ENCODE measurements at regions not wholly inside any gene's neighbourhood (a gene's known extent, or its start where the extent isn't known, plus 50 kb on each side); places are given as distances from the start of the nearest gene placed in this dataset.
"Not testable (repeated sequence)": the region's sequence is repeated elsewhere in the genome, so short reads cannot be mapped to it uniquely, and the experiment has no call there.

DNA sequence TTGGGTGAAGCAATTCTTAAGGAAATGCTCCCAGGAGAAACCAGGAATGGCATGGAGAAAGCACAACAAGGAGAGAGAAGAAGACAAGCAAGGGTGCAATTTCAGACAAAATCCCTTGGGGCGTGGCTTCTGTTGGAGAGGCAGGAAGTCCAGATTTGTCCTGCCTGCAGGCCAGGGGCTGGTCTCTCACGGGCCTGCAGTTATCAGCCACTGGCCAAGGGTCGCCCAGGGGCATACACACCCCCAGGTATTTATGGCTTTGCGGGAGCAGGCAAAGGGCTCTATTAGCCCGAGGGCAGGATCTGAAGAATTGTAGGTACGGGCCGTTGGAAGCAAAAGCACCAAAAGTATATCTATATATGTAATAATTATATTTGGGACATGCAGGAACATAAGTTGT is 87.7 kb downstream of the IYD start:
- DNase-seq (ENCODE audit: low spot score): no peak

DNA sequence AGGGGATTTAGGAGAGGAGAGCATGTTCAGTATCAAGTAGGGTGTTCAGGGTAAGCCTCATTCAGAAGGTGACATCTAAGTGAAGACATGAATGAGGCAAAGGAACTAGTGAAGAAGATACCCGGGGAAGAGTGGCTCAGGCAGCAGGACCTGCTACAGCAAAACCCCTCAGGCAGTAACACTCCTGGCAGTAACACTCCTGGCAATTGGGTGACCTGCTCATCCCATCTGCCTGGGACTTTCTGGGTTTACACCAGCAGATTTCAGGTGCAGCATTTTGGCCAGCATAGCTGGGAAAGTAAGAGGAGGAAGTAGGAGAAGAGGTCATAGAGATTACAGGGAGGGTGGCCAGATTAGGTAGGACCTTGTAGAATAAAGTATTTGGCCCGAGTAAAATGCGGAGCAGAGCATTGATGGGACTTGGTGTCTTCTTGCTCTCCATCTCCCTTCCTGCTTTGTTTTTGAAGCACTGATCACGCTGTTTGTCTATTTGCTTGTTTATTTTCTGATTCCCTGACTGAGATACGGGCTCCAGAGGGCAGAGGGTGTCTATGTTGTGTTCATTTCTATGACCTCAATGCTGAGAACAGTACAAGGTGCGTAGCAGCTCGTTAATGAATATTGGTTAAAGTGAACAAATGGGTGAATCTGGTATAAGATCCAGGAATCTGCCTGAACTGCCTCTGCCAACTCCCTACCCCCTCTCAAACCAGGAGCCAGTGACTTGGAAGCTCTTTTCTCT is 88.3 kb downstream of the IYD start:
- DNase-seq (ENCODE audit: low spot score): no peak

DNA sequence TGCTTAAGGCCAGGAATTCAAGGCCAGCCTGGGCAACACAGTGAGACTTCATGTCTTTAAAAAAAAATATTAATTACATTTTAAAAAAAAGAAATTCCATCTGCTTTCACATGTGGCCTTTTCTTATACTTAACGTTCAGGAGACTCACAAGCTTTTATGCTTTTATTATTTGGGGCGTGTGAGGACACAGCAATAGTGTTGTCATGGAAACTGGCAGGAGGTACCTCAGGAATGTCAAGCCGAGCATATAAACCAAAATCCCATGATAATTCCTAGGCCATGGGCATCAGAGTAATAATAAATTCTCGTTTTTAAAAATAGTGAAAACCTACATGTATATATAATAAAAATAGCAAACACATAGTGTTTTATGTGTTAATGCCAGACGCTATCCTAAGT is 89.8 kb downstream of the IYD start:
- no peak for DNase-seq (ENCODE audit: low spot score)

DNA sequence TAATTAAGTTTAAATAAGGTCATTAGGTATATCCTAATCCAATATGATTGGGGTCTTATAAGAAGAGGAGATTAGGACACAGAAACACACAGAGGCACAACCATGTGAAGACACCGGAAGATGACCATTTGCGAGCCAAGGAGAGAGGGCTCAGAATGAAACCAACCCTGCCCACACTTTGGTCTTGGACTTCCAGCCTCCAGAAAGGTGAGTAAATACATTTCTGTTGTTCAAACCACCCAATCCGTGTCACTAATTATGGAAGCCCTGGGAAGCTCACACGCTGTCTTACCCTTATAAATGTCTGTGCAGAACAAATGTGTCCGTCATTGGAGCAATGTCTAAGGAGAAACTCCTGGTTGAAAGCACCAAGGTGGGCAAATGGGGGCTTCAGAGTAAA is 95.0 kb downstream of the IYD start:
- no peak for DNase-seq (ENCODE audit: low spot score)

DNA sequence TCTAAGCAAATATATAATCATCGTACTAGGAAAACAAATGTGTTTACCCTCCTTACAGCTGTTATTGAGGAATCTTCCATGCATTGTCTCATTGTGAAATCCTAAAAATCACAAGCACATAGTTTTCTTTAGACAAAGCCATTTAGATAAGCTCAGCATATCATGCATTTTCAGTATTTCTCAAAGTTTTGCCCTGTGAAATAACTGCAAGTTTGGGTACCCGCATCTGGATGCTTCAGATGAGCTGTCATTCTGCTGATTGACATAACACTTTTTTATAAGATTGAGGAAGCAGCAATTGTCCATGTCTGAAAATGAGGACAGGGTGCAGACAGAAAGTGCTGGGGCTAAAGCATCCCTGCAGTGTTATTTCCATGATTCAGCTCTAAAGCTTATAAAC is 96.2 kb downstream of the IYD start:
- DNase-seq (ENCODE audit: low spot score): no peak

DNA sequence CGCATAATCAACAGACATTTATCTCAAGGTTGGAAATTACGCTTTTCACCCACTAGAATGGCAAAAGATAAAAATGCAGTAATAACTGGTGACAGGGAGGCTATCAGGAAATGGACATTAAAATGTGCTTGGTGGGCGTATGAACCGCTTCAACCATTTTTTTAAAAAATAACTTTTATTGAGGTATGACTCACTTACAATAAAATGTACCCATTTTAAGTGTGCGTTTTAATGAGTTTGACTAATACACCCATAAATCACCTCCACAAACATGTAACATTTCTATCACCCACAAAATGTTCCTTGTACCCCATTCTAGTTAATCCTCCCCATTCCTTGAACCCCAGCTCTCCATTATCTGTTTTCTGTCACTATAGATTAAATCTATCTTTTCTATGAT is 96.8 kb downstream of the IYD start:
- no peak for DNase-seq (ENCODE audit: low spot score)

DNA sequence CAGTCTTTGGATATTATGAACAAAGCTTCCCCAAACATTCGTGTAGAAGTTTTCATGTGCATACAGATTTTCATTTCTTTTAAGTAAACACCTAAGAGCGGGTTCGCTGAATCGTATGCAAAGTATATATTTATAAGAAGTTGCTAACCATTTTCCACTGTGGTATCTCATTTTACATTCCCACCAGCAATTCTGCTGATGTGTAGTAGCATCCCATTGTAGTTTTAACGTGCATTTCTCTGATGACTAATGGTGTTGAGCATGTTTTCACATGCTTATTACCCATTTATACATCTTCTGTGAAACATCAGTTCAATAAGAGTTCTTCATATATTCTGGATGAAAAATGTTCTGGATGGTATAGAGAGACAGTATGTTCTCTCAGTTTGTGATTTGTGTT is 97.4 kb downstream of the IYD start:
- no peak for DNase-seq (ENCODE audit: low spot score)

DNA sequence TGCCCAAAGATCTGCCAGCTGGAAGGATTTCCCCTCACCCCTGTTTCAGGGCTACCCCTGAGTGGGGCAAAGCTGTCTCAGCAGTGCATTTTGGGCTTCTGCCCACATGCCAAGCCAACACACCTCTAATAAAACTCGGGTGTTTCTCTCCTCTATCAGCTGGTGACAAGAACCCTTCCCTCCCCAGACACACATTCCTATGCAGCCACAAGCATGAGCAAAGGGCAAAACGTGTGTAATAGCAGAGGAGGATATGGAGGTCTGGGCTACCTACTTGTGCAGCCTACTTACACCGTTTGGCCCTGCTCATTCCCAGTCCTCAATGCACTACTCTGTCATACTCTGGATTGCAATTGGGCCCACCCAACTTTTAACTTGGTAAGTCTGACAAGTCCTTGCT is 101.3 kb downstream of the IYD start:
- DNase-seq (ENCODE audit: low spot score): no peak

DNA sequence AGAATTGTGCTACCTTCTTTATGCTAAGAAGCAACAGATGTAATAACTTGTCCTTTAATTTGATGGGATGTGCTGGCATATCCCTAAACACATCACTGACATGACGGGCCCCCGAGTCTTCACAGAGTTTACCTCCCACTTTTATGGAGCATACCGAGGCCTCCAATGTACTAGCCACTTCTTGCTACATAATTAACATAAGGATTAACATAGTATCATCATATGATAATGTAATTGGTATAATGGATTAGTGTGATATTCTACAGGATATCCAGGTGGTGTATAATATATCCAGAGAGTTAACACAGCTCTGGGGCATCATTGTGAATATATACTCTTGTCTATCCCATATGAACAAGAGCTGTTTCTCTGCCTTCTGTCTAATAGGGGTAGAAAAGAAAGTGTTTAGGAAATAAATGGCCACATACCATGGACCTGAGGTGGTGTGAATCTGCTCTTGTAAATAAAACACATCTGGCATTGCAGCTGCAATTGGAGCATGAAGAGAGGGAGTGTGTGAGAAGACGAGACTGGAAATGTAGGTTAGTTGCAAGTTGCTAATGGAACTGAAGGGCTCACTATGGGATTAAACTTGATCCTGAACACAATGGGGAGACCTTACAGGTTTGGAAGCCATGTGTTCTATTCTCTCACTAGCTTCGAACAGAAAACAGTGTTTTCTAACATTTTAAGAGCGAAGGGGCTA is 102.3 kb downstream of the IYD start:
- DNase-seq (ENCODE audit: low spot score): no peak

DNA sequence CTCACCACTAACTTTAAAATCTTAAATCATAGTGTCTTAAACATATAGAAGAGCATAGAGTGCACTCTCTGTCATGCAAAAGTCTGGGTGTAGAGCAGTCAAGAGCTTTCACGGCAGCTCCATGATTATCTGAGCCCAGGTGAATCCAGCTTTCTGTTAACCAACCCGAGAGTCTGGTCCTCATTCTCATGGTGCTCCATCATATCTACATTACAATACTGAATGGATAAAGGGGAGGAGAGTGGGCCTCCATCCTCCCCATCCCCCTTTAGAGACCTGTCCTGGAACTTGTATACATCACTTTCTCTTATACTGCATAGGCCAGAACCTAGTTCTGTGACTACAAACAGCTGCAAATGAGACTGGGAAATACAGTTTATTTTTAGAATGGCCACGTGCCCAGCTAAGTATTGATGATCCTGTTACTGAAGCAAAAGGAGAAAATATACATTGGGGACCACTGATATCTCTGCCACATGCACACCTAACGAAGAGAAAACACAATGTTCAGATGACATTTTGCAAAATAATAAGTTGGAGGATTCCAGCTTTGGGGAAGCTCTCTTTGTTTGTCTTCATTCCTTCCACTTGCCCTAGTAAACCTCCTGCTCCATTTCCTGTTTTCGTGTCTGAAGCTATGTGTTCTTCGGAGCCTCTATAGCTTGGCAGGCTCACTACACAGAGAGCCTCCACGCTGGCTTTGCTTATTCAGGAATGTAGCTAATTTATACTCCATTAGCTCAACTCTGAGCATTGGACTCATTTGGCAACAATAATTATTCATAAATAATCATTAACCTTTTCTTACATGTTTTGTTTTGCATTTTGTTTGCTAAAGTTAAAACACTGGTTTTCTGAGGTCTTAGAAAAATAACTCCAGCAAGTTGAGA is 110.1 kb downstream of the IYD start:
- DNase-seq (ENCODE audit: low spot score): no peak

DNA sequence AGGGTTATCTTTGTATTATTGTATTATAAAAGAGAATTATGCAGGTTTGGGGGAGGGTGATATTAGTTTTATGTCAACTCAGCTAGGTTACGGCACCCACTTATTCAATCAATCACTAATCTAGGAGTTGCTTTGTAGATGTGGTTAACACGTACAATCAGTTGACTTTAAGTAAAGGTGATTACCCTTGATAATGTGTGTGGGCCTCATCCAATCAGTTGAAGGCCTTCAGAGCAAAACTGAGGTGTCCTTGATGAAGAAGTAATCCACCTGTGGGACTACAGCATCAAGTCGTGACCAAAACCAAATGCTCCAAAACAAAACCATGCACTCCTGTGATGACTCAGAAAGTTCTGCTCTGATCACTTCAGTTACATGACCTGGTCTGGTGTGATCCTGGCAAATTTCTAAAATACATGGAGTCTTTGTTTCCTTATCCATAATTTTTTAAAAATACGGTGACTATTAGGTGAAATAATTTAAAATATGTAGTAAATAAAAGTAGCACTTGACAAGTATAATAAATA is 114.1 kb downstream of the IYD start:
- no peak for DNase-seq (ENCODE audit: low spot score)

DNA sequence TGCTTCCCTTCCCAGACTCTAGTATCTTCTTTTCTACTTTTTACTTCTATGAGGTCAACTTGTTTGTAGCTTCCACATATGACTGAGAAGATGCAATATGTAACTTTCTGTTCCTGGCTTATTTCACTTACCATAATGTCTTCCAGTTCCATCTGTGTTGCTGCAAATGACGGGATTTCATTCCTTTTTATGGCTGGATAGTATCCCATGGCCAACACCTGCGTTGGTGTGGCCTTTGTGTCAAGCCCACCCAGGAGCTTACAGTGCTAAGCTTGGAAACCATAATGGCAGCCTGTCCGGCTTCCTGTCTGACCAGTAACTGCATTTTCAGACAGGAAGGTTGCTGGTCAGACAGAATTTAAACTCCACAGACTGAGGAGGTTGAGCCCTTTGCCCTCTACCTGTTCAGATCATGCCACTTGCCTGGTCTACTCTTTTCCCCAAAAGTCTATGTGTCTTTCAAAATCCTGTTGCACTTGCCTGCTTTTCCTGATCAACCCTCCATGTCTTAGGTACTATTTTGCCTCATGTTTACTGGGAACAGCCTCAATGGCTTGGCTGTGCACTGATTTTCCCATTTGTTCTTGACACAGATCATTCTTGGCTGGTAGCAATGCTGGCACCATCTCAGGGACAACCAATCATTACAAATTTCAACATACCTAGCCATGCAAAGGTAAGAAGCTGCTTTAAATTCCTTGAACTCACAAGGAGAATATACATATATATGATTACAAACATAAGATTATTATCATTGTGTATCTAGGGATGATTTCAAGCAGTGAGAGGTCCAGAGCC is 114.3 kb upstream of the PLEKHG1 start:
- DNase-seq (ENCODE audit: low spot score): peak; percentile 35

DNA sequence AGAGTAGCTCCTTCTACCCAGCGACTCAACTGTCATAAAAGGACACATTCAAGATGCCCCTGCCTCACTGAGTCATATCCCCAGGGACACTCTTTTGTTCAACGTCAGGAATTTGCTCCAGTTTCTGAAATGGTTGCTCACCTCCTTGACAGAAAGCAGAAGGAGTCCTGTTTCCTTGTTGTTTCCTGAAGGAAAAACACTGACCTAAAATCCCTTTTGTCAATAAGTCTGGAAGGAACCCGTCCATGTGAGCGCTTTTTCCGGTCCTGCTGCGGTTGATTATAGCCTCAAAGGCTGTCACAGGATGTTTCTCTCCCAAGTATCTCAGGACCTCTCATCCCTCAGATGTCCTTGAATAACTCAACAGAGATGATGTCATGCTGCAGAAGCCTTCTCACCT is 113.6 kb upstream of the PLEKHG1 start:
- peak; percentile 10 for DNase-seq (ENCODE audit: low spot score)

DNA sequence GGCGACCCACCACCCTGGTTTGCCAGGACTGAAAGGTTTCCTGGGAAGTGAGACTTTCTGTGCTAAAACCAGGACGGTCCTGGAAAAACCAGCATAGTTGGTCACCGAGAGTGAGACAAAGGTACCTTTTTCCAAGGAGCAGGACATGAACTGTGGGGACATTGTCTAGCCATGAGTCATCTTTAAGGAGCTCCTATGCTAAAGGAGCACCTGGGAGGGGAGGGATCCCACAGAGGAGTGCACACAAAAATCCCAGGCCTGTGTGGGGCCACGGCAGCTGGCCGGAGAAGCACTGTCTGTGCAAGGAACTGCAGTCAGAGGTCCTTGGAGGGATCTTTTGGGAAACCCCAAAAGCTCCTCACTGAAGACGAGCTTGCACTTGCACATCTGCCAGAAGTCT is 109.1 kb upstream of the PLEKHG1 start:
- DNase-seq (ENCODE audit: low spot score): no peak

DNA sequence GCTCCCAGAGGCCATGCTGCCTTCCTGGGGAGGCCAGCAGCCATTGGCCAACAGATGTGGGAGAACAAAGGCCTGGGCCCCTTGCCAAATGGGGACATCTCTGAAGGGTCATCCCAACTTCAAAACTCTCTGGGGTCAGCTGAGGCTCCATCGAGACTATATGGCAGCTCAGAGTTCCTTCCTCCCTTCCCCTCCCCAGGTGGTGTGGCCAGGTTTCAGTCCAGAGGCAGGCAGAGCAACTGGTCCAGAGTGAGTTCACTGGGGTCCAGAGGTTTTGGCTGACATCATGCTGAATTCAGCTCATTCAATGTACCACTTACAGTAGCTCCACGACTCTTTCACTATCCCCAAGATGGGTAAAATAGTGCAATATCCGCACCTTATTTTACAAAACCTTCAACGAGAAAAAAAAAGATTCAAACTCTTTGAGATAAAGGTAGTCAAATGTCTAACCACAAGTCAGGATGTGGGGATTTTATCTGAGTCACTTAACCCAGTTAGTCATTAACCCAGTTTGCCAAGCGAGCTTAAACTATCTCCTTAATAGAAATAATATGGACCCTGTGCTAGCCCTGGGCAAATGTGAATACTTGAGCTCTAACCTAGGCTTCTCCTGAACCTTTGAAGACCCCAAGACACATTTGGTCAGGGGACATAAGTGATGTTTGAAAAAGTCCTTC is 108.4 kb upstream of the PLEKHG1 start:
- no peak for DNase-seq (ENCODE audit: low spot score)

DNA sequence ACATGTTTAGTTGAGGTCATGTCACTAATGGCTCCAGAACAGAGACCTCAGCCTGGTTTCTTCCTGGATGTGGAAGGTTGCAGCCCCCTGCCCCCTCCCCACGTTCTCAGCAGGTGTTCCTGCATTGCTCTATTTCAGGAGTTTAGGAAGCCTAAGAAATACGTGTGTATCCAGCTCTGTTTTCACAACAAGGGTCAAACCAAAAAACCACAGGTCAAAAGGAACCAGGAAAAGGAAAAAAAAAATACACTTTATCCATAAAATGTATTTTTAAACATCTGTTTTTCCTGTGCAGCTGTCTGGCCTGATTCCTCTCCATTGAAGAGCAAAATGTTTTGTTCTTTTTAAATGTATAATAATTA is 107.9 kb upstream of the PLEKHG1 start:
- DNase-seq (ENCODE audit: low spot score): no peak

DNA sequence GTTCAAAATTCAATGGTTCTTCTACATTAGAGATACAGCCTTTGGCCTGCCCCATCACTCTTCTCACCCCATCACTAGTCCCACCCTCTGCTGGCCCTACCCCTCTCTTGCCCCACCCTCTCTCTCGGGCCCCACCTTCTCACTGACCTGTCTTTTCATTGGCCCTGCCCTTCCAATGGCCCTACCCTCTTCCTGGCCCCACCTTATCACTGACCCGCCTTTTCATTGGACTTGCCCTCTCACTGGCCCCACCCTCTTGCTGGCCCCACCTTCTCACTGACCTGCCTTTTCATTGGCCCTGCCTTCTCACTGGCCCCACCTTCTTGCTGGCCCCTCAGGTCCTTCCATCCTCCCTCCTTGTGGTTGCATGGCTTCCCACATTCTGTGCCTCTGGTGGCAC is 107.2 kb upstream of the PLEKHG1 start:
- DNase-seq (ENCODE audit: low spot score): no peak

DNA sequence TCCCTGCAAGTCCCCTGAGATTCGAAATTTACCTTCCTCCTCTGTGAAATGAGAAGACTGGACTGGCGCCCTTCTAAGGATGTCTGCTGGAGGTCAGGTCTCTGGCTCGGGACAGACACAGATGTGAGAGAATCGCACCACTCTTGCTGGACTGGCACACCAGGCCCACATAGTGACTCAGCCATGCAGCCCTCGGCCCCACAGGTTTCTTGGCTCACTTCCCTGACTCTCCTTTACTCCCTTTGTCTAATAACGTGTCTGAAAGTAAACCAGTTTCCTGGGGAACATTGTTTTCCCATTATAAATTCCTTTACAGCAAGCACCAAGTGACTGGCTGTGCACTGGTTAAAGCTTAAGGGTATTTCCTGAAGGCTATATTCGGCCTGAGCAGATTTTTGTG is 106.7 kb upstream of the PLEKHG1 start:
- no peak for DNase-seq (ENCODE audit: low spot score)

DNA sequence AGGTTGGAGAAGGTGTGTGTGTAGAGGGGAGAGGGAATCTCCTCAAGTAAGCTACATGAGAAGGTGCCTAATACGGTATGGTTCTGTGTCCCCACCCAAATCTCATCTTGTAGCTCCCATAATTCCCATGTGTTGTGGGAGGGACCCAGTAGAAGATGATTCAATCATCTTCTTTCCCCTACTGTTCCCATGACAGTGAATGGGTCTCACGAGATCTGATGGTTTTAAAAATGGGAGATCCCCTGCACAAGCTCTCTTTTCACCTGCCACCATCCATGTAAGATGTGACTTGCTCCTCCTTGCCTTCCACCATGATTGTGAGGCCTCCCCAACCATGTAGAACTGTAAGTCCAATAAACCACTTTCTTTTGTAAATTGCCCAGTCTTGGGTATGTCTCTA is 106.1 kb upstream of the PLEKHG1 start:
- not testable (repeated sequence) for DNase-seq (ENCODE audit: low spot score)

DNA sequence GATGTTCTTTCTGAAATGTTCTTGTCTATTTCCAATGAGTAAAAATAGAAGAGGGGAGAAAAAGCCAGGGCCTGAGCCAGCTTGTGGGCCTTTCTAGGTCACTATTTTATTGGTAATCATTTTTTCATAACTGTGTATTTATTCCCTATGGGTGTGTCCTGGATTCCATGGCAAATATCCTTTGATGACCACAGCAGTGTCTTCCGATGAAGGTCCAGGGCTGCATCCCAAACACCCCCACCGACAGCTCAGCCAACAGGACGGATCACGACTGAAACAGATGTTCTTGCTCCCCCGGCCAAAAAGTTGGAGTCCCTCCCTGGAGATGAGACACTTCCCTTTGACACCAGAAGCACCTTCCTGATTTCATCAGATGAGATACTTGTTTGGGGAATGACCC is 105.4 kb upstream of the PLEKHG1 start:
- no peak for DNase-seq (ENCODE audit: low spot score)

DNA sequence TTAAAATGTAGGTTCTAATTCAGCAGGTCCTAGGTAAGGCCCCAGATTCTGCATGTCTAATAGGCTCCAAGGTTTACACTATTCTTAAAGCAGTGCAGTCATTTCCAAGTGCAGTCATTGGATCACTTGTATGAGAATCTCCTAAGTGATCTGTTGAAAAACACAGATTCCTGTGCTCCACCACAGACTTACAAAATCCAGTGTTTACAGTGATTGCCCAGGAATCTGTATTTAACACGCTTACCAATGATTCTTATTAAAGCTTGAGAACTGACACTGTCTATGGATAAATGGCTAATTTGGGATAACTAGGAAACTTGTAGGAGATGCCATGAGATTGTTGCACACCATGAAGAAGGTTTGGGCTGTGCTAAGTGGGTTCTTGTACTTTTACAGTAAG is 104.6 kb upstream of the PLEKHG1 start:
- DNase-seq (ENCODE audit: low spot score): no peak
